ENCODE measurements at regions not wholly inside any gene's neighbourhood (a gene's known extent, or its start where the extent isn't known, plus 50 kb on each side); places are given as distances from the start of the nearest gene placed in this dataset.
A peak's percentile ranks its signal among the peaks of the same experiment; 100 is the strongest.

- H4K20me1 ChIP-seq = no peaks in the 10 kb centered on the region
- no peaks in the 10 kb centered on the region for H3K4me1 ChIP-seq
- H3K4me3 ChIP-seq = no peak overlapping the region; a peak in 1 of 20 replicates
- H3K9ac ChIP-seq = no peak overlapping the region
- peak overlapping the region in 2 of 11 experiments; percentile 33 to 65; a peak in 3 of 22 replicates for H3K4me2 ChIP-seq
- H3K27ac ChIP-seq = no peak overlapping the region
- no peaks in the 10 kb centered on the region for H3K36me3 ChIP-seq
- no peaks in the 10 kb centered on the region for H3K27me3 ChIP-seq
- H3K9me3 ChIP-seq (replicated peaks in 1 of 11) = no peaks in the 10 kb centered on the region
- no peak for TF ChIP-seq Cebpa-rat (IDR thresholded peaks at IDR 0.05)
Measured at GRCh38 chr1:72623299-72623708, 341.0 kb upstream of the NEGR1 start.

GRCh38 chr1:72620453-72620852 lies 338.1 kb upstream of the NEGR1 start:
- TF ChIP-seq Cebpa-rat (IDR thresholded peaks at IDR 0.05) = no peak
- no peaks in the 10 kb centered on the region for H3K4me1 ChIP-seq
- H4K20me1 ChIP-seq = no peaks in the 10 kb centered on the region
- no peak overlapping the region for H3K9ac ChIP-seq
- H3K9me3 ChIP-seq (replicated peaks in 1 of 11) = no peaks in the 10 kb centered on the region
- H3K27ac ChIP-seq = no peak overlapping the region
- no peak overlapping the region for H3K4me2 ChIP-seq
- no peaks in the 10 kb centered on the region for H3K27me3 ChIP-seq
- H3K4me3 ChIP-seq = no peak overlapping the region
- H3K36me3 ChIP-seq = no peaks in the 10 kb centered on the region

GRCh38 chr1:72606216-72606810 lies 324.0 kb upstream of the NEGR1 start:
- Histone ChIP-seq H3K27ac (no peak overlapping the region), H3K9ac (no peak overlapping the region), H3K4me2 (no peak overlapping the region), H3K27me3 (no peaks in the 10 kb centered on the region), H3K4me3 (no peak overlapping the region), H3K36me3 (no peaks in the 10 kb centered on the region), H3K9me3 (replicated peaks in 1 of 11) (no peaks in the 10 kb centered on the region), H4K20me1 (no peaks in the 10 kb centered on the region), H3K4me1 (no peaks in the 10 kb centered on the region)
- TF ChIP-seq Cebpa-rat (IDR thresholded peaks at IDR 0.05) = no peak

GRCh38 chr1:72601035-72601674 lies 318.8 kb upstream of the NEGR1 start:
- no peak for TF ChIP-seq Cebpa-rat (IDR thresholded peaks at IDR 0.05)
- no peaks in the 10 kb centered on the region for H3K4me1 ChIP-seq
- H3K4me3 ChIP-seq = no peak overlapping the region
- H3K27ac ChIP-seq = no peak overlapping the region
- no peak overlapping the region for H3K4me2 ChIP-seq
- H3K9me3 ChIP-seq (replicated peaks in 1 of 11) = no peaks in the 10 kb centered on the region
- no peaks in the 10 kb centered on the region for H4K20me1 ChIP-seq
- no peaks in the 10 kb centered on the region for H3K27me3 ChIP-seq
- H3K36me3 ChIP-seq = no peaks in the 10 kb centered on the region
- H3K9ac ChIP-seq = no peak overlapping the region

- H3K27ac ChIP-seq = no peak overlapping the region
- H3K9ac ChIP-seq = no peak overlapping the region
- 0 out of 20 replicates have a peak, but pooled peaks cover 0 to 4% (median 0%) of the 10 kb centered on the region in 10 experiments for H3K4me1 ChIP-seq
- no peak for TF ChIP-seq Cebpa-rat (IDR thresholded peaks at IDR 0.05)
- H3K27me3 ChIP-seq = no peaks in the 10 kb centered on the region
- no peaks in the 10 kb centered on the region for H3K36me3 ChIP-seq
- no peak overlapping the region for H3K4me2 ChIP-seq
- no peaks in the 10 kb centered on the region for H3K9me3 ChIP-seq (replicated peaks in 1 of 11)
- no peaks in the 10 kb centered on the region for H4K20me1 ChIP-seq
- no peak overlapping the region for H3K4me3 ChIP-seq
Measured at GRCh38 chr1:72586023-72586685, 303.8 kb upstream of the NEGR1 start.

- Histone ChIP-seq H3K36me3 (no peaks in the 10 kb centered on the region), H3K27me3 (no peaks in the 10 kb centered on the region), H3K4me3 (no peak overlapping the region), H3K4me2 (no peak overlapping the region), H3K4me1 (no peaks in the 10 kb centered on the region), H3K9me3 (replicated peaks in 1 of 11) (no peaks in the 10 kb centered on the region), H3K9ac (no peak overlapping the region), H4K20me1 (no peaks in the 10 kb centered on the region), H3K27ac (no peak overlapping the region)
- TF ChIP-seq Cebpa-rat (IDR thresholded peaks at IDR 0.05) = no peak
Measured at GRCh38 chr1:72579629-72580028, 297.3 kb upstream of the NEGR1 start.

- Histone ChIP-seq H3K27me3 (no peaks in the 10 kb centered on the region), H3K4me3 (no peak overlapping the region), H3K4me1 (no peaks in the 10 kb centered on the region), H4K20me1 (no peaks in the 10 kb centered on the region), H3K9me3 (replicated peaks in 1 of 11) (no peaks in the 10 kb centered on the region), H3K36me3 (no peaks in the 10 kb centered on the region), H3K4me2 (no peak overlapping the region), H3K9ac (no peak overlapping the region), H3K27ac (no peak overlapping the region)
- no peak for TF ChIP-seq Cebpa-rat (IDR thresholded peaks at IDR 0.05)
Measured at GRCh38 chr1:72570815-72571214, 288.5 kb upstream of the NEGR1 start.

- TF ChIP-seq Cebpa-rat (IDR thresholded peaks at IDR 0.05) = no peak
- H4K20me1 ChIP-seq = no peaks in the 10 kb centered on the region
- H3K9me3 ChIP-seq (replicated peaks in 1 of 11) = no peaks in the 10 kb centered on the region
- no peaks in the 10 kb centered on the region for H3K4me1 ChIP-seq
- no peak overlapping the region for H3K27ac ChIP-seq
- no peaks in the 10 kb centered on the region for H3K27me3 ChIP-seq
- H3K9ac ChIP-seq = no peak overlapping the region
- H3K4me3 ChIP-seq = no peak overlapping the region
- H3K4me2 ChIP-seq = no peak overlapping the region
- no peaks in the 10 kb centered on the region for H3K36me3 ChIP-seq
Measured at GRCh38 chr1:72568113-72568512, 285.8 kb upstream of the NEGR1 start.

GRCh38 chr1:72567521-72567920 lies 285.2 kb upstream of the NEGR1 start:
- Histone ChIP-seq H4K20me1 (no peaks in the 10 kb centered on the region), H3K9ac (no peak overlapping the region), H3K4me3 (no peak overlapping the region), H3K27ac (no peak overlapping the region), H3K4me1 (no peaks in the 10 kb centered on the region), H3K36me3 (no peaks in the 10 kb centered on the region), H3K4me2 (no peak overlapping the region), H3K9me3 (replicated peaks in 1 of 11) (no peaks in the 10 kb centered on the region), H3K27me3 (no peaks in the 10 kb centered on the region)
- TF ChIP-seq Cebpa-rat (IDR thresholded peaks at IDR 0.05) = no peak

- Histone ChIP-seq H3K27ac (no peak overlapping the region), H3K36me3 (no peaks in the 10 kb centered on the region), H3K9ac (no peak overlapping the region), H3K4me3 (no peak overlapping the region), H4K20me1 (no peaks in the 10 kb centered on the region), H3K27me3 (no peaks in the 10 kb centered on the region), H3K9me3 (replicated peaks in 1 of 11) (no peaks in the 10 kb centered on the region), H3K4me2 (no peak overlapping the region), H3K4me1 (no peaks in the 10 kb centered on the region)
- no peak for TF ChIP-seq Cebpa-rat (IDR thresholded peaks at IDR 0.05)
Measured at GRCh38 chr1:72564749-72565148, 282.4 kb upstream of the NEGR1 start.
